Astrocyte (in vitro differentiated cells and primary cell): ENCODE measurements at regions not wholly inside any gene's neighbourhood (a gene's known extent, or its start where the extent isn't known, plus 50 kb on each side); places are given as distances from the start of the nearest gene placed in this dataset.

Experiments used
- DNase-seq: peaks from one replicate; pipeline ENCODE4 v3.0.0-alpha.2; 2010; ENCODE audit warnings: low read depth
- FAIRE-seq: peaks from 2 replicates; lab custom pipeline; 2011; peaks lifted over from hg19 to GRCh38; lab: Jason Lieb, UNC
- H2AFZ ChIP-seq: 2 replicates; pipeline ENCODE4 v1.6.0; 2012; ENCODE audit warnings: low read depth, low read length, inconsistent platforms
- H3K27ac ChIP-seq: 2 replicates; pipeline ENCODE4 v1.5.1; 2011; ENCODE audit warnings: low read depth, low read length, inconsistent platforms
- H3K27me3 ChIP-seq: 2 replicates; pipeline ENCODE4 v1.6.0; 2011; ENCODE audit warnings: low read length, inconsistent platforms; ENCODE audit not compliant: insufficient read depth
- H3K36me3 ChIP-seq: 2 replicates; pipeline ENCODE4 v1.5.1; 2011; ENCODE audit warnings: low read length, inconsistent platforms; ENCODE audit not compliant: insufficient read depth
- H3K4me1 ChIP-seq: 2 replicates; pipeline ENCODE4 v1.5.1; 2011; ENCODE audit warnings: low read length, inconsistent platforms; ENCODE audit not compliant: insufficient read depth
- H3K4me2 ChIP-seq: 2 replicates; pipeline ENCODE4 v1.6.0; 2012; ENCODE audit warnings: low read length, inconsistent platforms
- H3K4me3 ChIP-seq: 2 replicates; pipeline ENCODE4 v1.5.1; 2011; ENCODE audit warnings: low read depth, mild to moderate bottlenecking, low read length, inconsistent platforms; ENCODE audit not compliant: insufficient read depth
- H3K79me2 ChIP-seq: 2 replicates; pipeline ENCODE4 v1.6.0; 2012; ENCODE audit warnings: mild to moderate bottlenecking, low read length, inconsistent platforms; ENCODE audit not compliant: insufficient read depth
- H3K9ac ChIP-seq: 2 replicates; pipeline ENCODE4 v1.6.0; 2012; ENCODE audit warnings: mild to moderate bottlenecking, low read length, inconsistent platforms
- H3K9me3 ChIP-seq: 2 replicates; pipeline ENCODE4 v1.5.1; 2012; ENCODE audit warnings: low read depth, mild to moderate bottlenecking, low read length, inconsistent platforms; ENCODE audit not compliant: insufficient read depth
- H4K20me1 ChIP-seq: 2 replicates; pipeline ENCODE4 v1.6.0; 2012; ENCODE audit warnings: low read length, inconsistent platforms; ENCODE audit not compliant: insufficient read depth
- H3K27ac Mint-ChIP-seq: one replicate; pipeline ENCODE4 v1.8.0; 2021; ENCODE audit warnings: mild to moderate bottlenecking, mixed read lengths; ENCODE audit not compliant: unreplicated experiment
- H3K27me3 Mint-ChIP-seq: one replicate; pipeline ENCODE4 v1.8.0; 2021; ENCODE audit warnings: low read depth, mixed read lengths; ENCODE audit not compliant: unreplicated experiment
- H3K36me3 Mint-ChIP-seq: one replicate; pipeline ENCODE4 v1.8.0; 2021; ENCODE audit warnings: low read depth, mixed read lengths; ENCODE audit not compliant: unreplicated experiment
- H3K4me1 Mint-ChIP-seq: one replicate; pipeline ENCODE4 v1.8.0; 2021; ENCODE audit warnings: low read depth, mixed read lengths; ENCODE audit not compliant: unreplicated experiment
- H3K4me3 Mint-ChIP-seq: one replicate; pipeline ENCODE4 v1.8.0; 2021; ENCODE audit warnings: mild to moderate bottlenecking, moderate library complexity, mixed read lengths; ENCODE audit not compliant: unreplicated experiment
- H3K9me3 Mint-ChIP-seq: one replicate; pipeline ENCODE4 v1.8.0; 2021; ENCODE audit warnings: mild to moderate bottlenecking, mixed read lengths; ENCODE audit not compliant: unreplicated experiment
- CTCF ChIP-seq: IDR thresholded peaks from 2 replicates; pipeline ENCODE4 v1.5.1; 2011; ENCODE audit warnings: low read depth, mild to moderate bottlenecking, inconsistent platforms, low read length, moderate library complexity; ENCODE audit not compliant: insufficient read depth
- EZH2 ChIP-seq: IDR thresholded peaks from 2 replicates; pipeline ENCODE4 v1.6.1; 2012; ENCODE audit warnings: mild to moderate bottlenecking, low read length, inconsistent platforms; ENCODE audit not compliant: insufficient read depth

GRCh38 chr4:20368926-20369325, 117.2 kb downstream of the SLIT2 start:
- Mint-ChIP-seq H3K36me3 (no peaks in the 10 kb centered on the region), H3K27ac (no peak overlapping the region), H3K4me1 (peaks cover 5% of the 10 kb centered on the region), H3K9me3 (no peaks in the 10 kb centered on the region), H3K27me3 (no peaks in the 10 kb centered on the region), H3K4me3 (no peak overlapping the region)
- no peaks in the 10 kb centered on the region for H3K36me3 ChIP-seq
- no peaks in the 10 kb centered on the region for H3K9me3 ChIP-seq
- H3K4me3 ChIP-seq = no peak overlapping the region
- H3K27me3 ChIP-seq = no peaks in the 10 kb centered on the region
- no peaks in the 10 kb centered on the region for H4K20me1 ChIP-seq
- no peak overlapping the region for H3K4me2 ChIP-seq
- DNase-seq = peak; percentile 46
- H3K79me2 ChIP-seq = no peaks in the 10 kb centered on the region
- TF ChIP-seq EZH2 (no peak), CTCF (no peak)
- no peak overlapping the region for H3K27ac ChIP-seq
- FAIRE-seq = peak; percentile 56
- H3K9ac ChIP-seq = no peak overlapping the region
- H2AFZ ChIP-seq = no peak overlapping the region
- no peaks in the 10 kb centered on the region for H3K4me1 ChIP-seq

DNA sequence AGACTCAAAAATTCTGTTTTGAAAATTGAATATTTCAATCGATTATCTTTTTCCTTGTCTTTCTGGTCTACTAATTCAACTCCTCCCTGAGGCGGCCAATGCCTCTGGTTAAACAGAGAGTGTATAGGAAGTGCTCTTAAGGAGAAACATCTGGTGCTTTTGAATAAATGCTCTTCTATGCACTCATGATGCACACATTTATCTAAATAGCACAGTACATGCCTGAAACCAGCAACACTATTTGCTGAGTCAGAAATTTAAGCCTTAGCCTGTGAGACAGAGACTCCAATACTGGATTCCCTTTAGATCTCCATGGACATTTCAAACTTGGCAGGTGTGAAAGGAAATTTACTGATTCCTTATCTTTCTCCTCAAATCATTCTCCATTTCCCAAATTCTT, 118.6 kb downstream of the SLIT2 start:
- DNase-seq = peak; percentile 22
- peaks cover 6% of the 10 kb centered on the region for H3K4me1 Mint-ChIP-seq
- no peak overlapping the region for H3K4me3 ChIP-seq
- no peaks in the 10 kb centered on the region for H3K36me3 Mint-ChIP-seq
- H4K20me1 ChIP-seq = no peaks in the 10 kb centered on the region
- no peaks in the 10 kb centered on the region for H3K9me3 ChIP-seq
- H2AFZ ChIP-seq = no peak overlapping the region
- H3K27me3 Mint-ChIP-seq = no peaks in the 10 kb centered on the region
- no peak overlapping the region for H3K4me2 ChIP-seq
- no peak overlapping the region for H3K4me3 Mint-ChIP-seq
- H3K36me3 ChIP-seq = no peaks in the 10 kb centered on the region
- H3K9me3 Mint-ChIP-seq = no peaks in the 10 kb centered on the region
- H3K27ac Mint-ChIP-seq = no peak overlapping the region
- no peaks in the 10 kb centered on the region for H3K79me2 ChIP-seq
- H3K27ac ChIP-seq = no peak overlapping the region
- H3K9ac ChIP-seq = no peak overlapping the region
- H3K4me1 ChIP-seq = no peaks in the 10 kb centered on the region
- TF ChIP-seq CTCF = no peak
- no peak for TF ChIP-seq EZH2
- no peaks in the 10 kb centered on the region for H3K27me3 ChIP-seq
- no peak for FAIRE-seq

DNA sequence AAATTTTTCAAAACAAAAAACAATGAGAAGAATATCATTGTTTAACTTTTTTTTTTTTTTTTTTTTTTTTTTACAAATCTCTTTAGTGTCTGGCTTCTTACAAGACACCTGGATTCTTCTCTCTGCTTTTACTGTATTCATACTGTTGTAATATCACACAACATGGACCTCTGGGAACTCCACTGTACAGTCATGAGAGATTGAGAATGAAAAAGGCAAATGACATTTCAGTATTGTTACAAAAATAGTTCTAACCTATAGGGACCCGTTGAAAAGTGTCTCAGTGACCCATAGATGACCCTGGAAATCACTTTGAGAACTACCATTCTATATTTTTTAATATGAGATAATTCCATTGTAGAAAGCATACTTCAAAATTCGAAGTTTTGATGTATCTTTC, 124.4 kb downstream of the SLIT2 start:
- no peaks in the 10 kb centered on the region for H3K27me3 ChIP-seq
- H3K27ac Mint-ChIP-seq = no peak overlapping the region
- H3K9ac ChIP-seq = no peak overlapping the region
- H3K9me3 Mint-ChIP-seq = no peaks in the 10 kb centered on the region
- H4K20me1 ChIP-seq = no peaks in the 10 kb centered on the region
- H3K4me1 ChIP-seq = no peaks in the 10 kb centered on the region
- no peaks in the 10 kb centered on the region for H3K27me3 Mint-ChIP-seq
- H3K27ac ChIP-seq = no peak overlapping the region
- DNase-seq (no peak), FAIRE-seq (no peak)
- no peaks in the 10 kb centered on the region for H3K79me2 ChIP-seq
- H3K4me3 Mint-ChIP-seq = no peak overlapping the region
- no peak for TF ChIP-seq EZH2
- no peak for TF ChIP-seq CTCF
- peaks cover 1% of the 10 kb centered on the region for H3K4me1 Mint-ChIP-seq
- no peaks in the 10 kb centered on the region for H3K36me3 ChIP-seq
- H3K4me3 ChIP-seq = no peak overlapping the region
- H2AFZ ChIP-seq = no peak overlapping the region
- H3K9me3 ChIP-seq = no peaks in the 10 kb centered on the region
- no peaks in the 10 kb centered on the region for H3K36me3 Mint-ChIP-seq
- no peak overlapping the region for H3K4me2 ChIP-seq
